Thyroid gland (tissue), 4 donors: ENCODE measurements at regions not wholly inside any gene's neighbourhood (a gene's known extent, or its start where the extent isn't known, plus 50 kb on each side); places are given as distances from the start of the nearest gene placed in this dataset.
A peak's percentile ranks its signal among the peaks of the same experiment; 100 is the strongest.

ENCODE experiments used
- DNase-seq, 2 donors: peaks; one replicate each; pipeline ENCODE4 v3.0.0-alpha.2; 2019
- H3K27ac ChIP-seq, 3 donors: fragments of 200-600 bp; sonication (generic); 1 replicate in 2 of 3; 2 replicates in 1 of 3; pipeline ENCODE4 v1.5.1; 2016 to 2019; ENCODE audit warnings: mild to moderate bottlenecking in 1 of 3, moderate library complexity in 1 of 3
- H3K27me3 ChIP-seq: fragments of 200-600 bp; sonication (generic); one replicate; pipeline ENCODE4 v1.5.1; 2019
- H3K36me3 ChIP-seq, 2 donors: fragments of 200-600 bp; sonication (generic); one replicate each; pipeline ENCODE4 v1.5.1; 2016 to 2019
- H3K4me1 ChIP-seq, 2 donors: fragments of 200-600 bp; sonication (generic); one replicate each; pipeline ENCODE4 v1.5.1; 2017 to 2019
- H3K4me3 ChIP-seq, 3 donors: fragments of 200-600 bp; sonication (generic); replicated peaks in 1 of 3; 1 replicate in 2 of 3; 2 replicates in 1 of 3; pipeline ENCODE4 v1.5.1; 2016; ENCODE audit warnings: mild to moderate bottlenecking in 1 of 3
- H3K9me3 ChIP-seq: fragments of 200-600 bp; sonication (generic); one replicate; pipeline ENCODE4 v1.5.1; 2017
- POLR2A ChIP-seq, 2 donors: fragments of 450-650 bp; IDR thresholded peaks; one replicate each; pipeline ENCODE4 v1.6.1; 2017; ENCODE audit warnings: antibody characterized with exemption in 2 of 2, mild to moderate bottlenecking in 2 of 2, moderate library complexity in 1 of 2
- WGBS, 2 donors: methylation state at CpG; one replicate each; pipeline ENCODE4 v1.1.5; 2017; 5-methylcytosine and 5-hydroxymethylcytosine counted together
- intact Hi-C: fragments of 100-400 bp; cut with DNase I; formaldehyde crosslinking; loops from one replicate; pipeline ENCODE4 v1.15.1; 2023
- TF ChIP-seq, protein P1 (sequence below), 6 experiments: fragments of 200-600 bp in 3 of 6; fragments of 450-650 bp in 3 of 6; sonication (generic) in 3 of 6; IDR thresholded peaks; one replicate each; pipeline ENCODE4 v1.5.1; 2016 to 2019; ENCODE audit warnings: antibody characterized with exemption in 6 of 6, mild to moderate bottlenecking in 2 of 6, inconsistent platforms in 1 of 6, moderate library complexity in 1 of 6

DNA sequence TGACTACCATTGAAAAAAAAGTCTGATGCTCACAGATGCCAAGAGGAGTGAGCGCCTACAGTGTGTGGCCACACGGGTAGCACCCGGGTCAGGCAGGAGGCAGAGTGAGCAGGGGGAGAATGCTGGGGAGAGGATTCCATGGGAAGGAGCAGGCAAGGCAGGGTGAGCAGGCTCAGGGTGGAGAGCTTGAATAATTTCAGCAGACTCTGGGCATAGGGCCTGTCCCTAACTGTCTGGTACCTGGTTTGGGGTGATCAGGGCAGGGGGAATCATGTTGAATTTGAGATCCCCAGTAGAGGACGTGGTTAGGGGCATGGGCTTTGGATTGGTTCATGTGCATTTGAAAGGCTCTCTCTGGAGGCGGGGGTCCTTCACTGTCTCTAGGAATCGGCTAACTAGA is 51.2 kb upstream of the TLR3 start:
- TF ChIP-seq POLR2A (IDR thresholded peaks at IDR 0.05): no peak
- TF ChIP-seq, protein P1, sequence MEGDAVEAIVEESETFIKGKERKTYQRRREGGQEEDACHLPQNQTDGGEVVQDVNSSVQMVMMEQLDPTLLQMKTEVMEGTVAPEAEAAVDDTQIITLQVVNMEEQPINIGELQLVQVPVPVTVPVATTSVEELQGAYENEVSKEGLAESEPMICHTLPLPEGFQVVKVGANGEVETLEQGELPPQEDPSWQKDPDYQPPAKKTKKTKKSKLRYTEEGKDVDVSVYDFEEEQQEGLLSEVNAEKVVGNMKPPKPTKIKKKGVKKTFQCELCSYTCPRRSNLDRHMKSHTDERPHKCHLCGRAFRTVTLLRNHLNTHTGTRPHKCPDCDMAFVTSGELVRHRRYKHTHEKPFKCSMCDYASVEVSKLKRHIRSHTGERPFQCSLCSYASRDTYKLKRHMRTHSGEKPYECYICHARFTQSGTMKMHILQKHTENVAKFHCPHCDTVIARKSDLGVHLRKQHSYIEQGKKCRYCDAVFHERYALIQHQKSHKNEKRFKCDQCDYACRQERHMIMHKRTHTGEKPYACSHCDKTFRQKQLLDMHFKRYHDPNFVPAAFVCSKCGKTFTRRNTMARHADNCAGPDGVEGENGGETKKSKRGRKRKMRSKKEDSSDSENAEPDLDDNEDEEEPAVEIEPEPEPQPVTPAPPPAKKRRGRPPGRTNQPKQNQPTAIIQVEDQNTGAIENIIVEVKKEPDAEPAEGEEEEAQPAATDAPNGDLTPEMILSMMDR (IDR thresholded peaks at IDR 0.05): no peak
- DNase-seq: no peak
- intact Hi-C loops: no loop called here
- no peaks in the 10 kb centered on the region for H3K36me3 ChIP-seq
- H3K4me1 ChIP-seq: peaks cover 32 to 49% of the 10 kb centered on the region in 2 donors
- 86 to 95% methylated on average over 6 of the region's 6 CpGs for WGBS, 2 donors
- no peak overlapping the region for H3K4me3 ChIP-seq
- H3K27me3 ChIP-seq: no peaks in the 10 kb centered on the region
- no peaks in the 10 kb centered on the region for H3K9me3 ChIP-seq
- peak overlapping the region in 2 of 3 donors; percentile 75 to 85 for H3K27ac ChIP-seq

DNA sequence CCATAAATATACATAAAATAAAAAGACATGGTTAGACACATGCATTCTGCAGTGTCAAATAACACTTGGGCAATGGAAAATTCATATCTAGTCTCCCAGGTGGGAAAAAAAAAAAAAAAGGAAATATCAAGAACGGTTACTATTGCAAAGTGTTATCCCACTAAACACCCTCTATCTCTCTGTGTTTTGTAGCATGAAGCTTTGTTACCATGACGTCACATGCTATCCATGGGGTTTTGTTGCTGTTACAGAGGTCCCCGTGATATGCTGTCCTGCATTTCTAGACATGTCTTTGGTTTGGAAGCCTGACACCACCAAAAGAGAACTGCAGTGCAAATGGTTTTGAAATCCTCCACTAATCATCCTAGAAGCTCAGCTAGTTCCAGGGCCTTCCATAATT is 50.7 kb upstream of the TLR3 start:
- no peak overlapping the region for H3K4me3 ChIP-seq
- H3K9me3 ChIP-seq: no peaks in the 10 kb centered on the region
- H3K36me3 ChIP-seq: no peaks in the 10 kb centered on the region
- H3K27me3 ChIP-seq: no peaks in the 10 kb centered on the region
- DNase-seq: no peak
- 59 to 64% methylated on average over 3 of the region's 3 CpGs for WGBS, 2 donors
- intact Hi-C loops: no loop called here
- peaks cover 34 to 53% of the 10 kb centered on the region in 2 donors for H3K4me1 ChIP-seq
- TF ChIP-seq, protein P1 (IDR thresholded peaks at IDR 0.05): no peak
- H3K27ac ChIP-seq: peak overlapping the region; percentile 75 to 88 (median 85)

DNA sequence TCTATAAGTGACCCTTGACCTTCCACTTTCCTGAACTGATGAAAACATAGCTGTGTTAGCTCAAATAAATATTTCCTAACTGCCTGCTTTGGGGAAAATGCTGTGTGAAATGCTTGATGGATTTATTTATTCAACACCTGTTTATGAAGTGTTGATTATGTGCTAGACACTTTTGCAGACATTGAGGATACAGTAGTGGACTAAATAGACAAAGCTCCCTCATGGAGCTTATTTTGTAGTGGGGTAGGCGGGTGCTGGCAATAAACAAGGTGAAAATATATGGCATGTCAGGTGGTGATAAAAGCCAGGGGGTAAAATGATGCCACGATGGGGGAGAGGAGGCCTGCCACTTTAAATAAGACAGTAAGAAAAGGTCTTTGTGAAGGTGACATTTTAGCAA is 50.2 kb upstream of the TLR3 start:
- intact Hi-C loops: no loop called here
- Histone ChIP-seq H3K9me3 (no peaks in the 10 kb centered on the region), H3K27ac (peak overlapping the region; percentile 75 to 88 (median 85)), H3K4me1 (peaks cover 40 to 59% of the 10 kb centered on the region in 2 donors), H3K36me3 (no peaks in the 10 kb centered on the region), H3K4me3 (no peak overlapping the region), H3K27me3 (no peaks in the 10 kb centered on the region)
- DNase-seq: no peak
- 54 to 64% methylated on average over 2 of the region's 2 CpGs for WGBS, 2 donors
- TF ChIP-seq, protein P1 (IDR thresholded peaks at IDR 0.05): no peak
- TF ChIP-seq POLR2A (IDR thresholded peaks at IDR 0.05): no peak
